Globus pallidus (tissue), 1 donor: ENCODE measurements at regions not wholly inside any gene's neighbourhood (a gene's known extent, or its start where the extent isn't known, plus 50 kb on each side); places are given as distances from the start of the nearest gene placed in this dataset.

Experiments
- DNase-seq: peaks from one replicate; pipeline ENCODE4 v3.0.0-alpha.2; 2015; ENCODE audit warnings: low spot score

GRCh38 chr5:19369048-19369447, 619.0 kb downstream of the CDH18 start:
- DNase-seq = no peak

GRCh38 chr5:19369561-19369960, 618.4 kb downstream of the CDH18 start:
- no peak for DNase-seq

DNA sequence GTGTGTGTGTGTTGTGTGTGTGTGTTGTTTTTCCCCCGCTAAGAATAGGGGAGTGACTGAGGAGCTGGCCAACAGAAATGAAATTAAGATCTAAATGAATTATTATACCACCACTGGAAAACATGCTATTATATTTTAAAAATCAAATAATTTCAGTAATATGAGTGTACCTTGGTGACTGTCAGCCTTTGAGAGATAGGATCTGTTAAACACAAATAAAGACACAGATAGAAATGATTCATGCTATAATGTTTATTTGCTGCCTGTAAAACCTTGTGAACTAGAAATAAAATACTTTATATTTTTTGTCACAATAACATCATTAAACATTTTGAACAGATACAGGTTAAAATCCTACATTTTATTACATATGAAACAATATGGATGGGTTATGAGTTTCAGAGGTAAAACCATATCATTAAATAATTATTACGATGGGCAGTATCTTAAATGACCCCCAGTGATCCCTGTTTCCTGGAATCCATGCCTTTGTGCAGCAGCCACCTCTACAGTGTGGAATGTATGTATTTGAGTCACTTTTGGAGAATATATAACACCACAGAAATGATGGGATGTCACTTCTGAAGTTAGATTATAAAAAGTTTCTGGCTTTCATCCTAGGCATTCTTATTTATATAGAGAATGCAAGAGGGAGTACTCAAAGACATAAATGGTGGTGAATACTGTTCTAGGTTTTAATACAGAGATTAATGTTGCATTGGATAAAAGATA, 617.2 kb downstream of the CDH18 start:
- DNase-seq = no peak

GRCh38 chr5:19388391-19388790, 599.6 kb downstream of the CDH18 start:
- no peak for DNase-seq

DNA sequence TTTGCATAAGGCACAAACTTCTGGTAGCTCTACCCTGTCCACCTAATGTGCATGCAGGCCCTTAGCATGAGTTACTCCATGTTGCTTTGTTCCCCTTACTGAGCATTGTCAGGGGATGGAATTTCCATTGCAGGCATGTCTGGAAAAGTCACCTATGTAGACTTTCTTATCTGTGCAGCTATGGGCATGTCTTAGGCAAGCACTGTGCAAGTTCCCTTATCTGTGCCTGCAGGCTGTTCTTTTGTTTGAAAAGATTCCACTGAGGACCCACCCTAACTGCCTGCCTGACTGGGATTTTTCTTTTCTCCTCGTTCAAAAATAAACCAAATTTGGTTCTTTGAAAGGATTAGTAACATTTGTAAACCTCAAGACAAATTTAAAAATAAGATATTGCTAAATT, 587.0 kb downstream of the CDH18 start:
- no peak for DNase-seq

DNA sequence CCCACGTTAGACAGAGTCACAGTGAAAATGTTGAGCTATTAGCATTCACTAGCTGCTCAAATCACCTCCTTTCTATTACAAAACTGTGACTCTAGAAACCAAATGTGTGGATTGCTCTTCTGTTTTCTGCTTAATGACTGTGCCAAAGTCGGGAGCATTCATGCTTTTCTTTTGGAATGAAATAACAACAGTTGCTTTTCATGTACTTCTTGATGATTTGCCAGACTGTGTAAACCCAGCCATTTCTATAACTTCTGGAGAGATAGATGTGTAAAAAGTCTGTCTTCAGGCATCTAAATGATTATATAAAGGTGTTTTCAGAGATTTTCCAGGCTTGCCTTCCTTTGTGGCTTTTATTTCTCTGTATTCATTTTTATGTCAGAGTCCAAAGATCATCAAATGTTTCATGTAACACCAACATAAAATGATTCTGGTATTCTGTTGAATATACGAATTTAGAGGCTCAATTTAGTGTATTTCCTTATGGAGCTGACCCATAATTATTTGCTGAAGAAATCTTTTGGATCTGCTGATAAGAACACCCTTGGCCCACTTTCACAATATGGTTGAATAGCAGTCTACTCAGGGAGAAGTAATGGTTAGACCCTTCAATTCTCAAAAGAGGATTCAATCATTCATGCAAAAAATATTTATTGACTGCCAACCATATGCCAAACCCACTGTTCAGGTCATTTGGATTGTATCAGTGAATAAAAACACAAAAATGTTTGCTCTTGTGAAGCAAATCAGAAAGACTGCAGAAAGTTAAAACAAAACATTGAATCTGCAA, 581.2 kb downstream of the CDH18 start:
- peak; percentile 1 for DNase-seq

DNA sequence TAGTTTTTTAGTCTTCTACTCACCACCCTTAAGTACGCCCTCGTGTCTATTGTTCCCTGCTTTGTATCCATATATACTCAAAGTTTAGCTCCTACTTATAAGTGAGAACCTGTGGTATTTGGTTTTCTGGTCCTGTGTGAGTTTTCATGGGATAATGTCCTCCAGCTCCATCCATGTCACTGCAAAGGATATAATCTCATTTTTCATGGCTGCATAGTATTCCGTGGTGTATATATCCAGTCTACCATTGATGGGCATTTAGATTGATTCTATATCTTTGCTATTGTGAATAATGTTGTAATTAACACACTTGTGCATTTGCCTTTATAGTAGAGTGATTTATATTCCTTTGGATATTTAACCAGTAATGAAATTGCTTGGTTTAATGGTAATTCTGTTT, 579.9 kb downstream of the CDH18 start:
- DNase-seq = no peak

- DNase-seq = no peak
Observed at GRCh38 chr5:19411936-19412335, 576.1 kb downstream of the CDH18 start.
